ENCODE measurements at regions not wholly inside any gene's neighbourhood (a gene's known extent, or its start where the extent isn't known, plus 50 kb on each side); places are given as distances from the start of the nearest gene placed in this dataset.
A peak's percentile ranks its signal among the peaks of the same experiment; 100 is the strongest.
"Not testable (repeated sequence)": the region's sequence is repeated elsewhere in the genome, so short reads cannot be mapped to it uniquely, and the experiment has no call there.

GRCh38 chr5:126054577-126055347, 368.4 kb upstream of the GRAMD2B start:
- DNase-seq (ENCODE audit: low spot score) = no peak

- no peak for DNase-seq (ENCODE audit: low spot score)
Observed at GRCh38 chr5:126055348-126055729, 367.9 kb upstream of the GRAMD2B start.

GRCh38 chr5:126056352-126056751, 366.9 kb upstream of the GRAMD2B start:
- no peak for DNase-seq (ENCODE audit: low spot score)

GRCh38 chr5:126056851-126057622, 366.2 kb upstream of the GRAMD2B start:
- no peak for DNase-seq (ENCODE audit: low spot score)

- not testable (repeated sequence) for DNase-seq (ENCODE audit: low spot score)
Observed at GRCh38 chr5:126058392-126058791, 364.8 kb upstream of the GRAMD2B start.

- DNase-seq (ENCODE audit: low spot score) = no peak
Observed at GRCh38 chr5:126062398-126063221, 360.6 kb upstream of the GRAMD2B start.

GRCh38 chr5:126065061-126065460, 358.1 kb upstream of the GRAMD2B start:
- no peak for DNase-seq (ENCODE audit: low spot score)

GRCh38 chr5:126066836-126067235, 356.4 kb upstream of the GRAMD2B start:
- DNase-seq (ENCODE audit: low spot score) = no peak

- DNase-seq (ENCODE audit: low spot score) = no peak
Observed at GRCh38 chr5:126067404-126067803, 355.8 kb upstream of the GRAMD2B start.

- DNase-seq (ENCODE audit: low spot score) = no peak
Observed at GRCh38 chr5:126069329-126069728, 353.9 kb upstream of the GRAMD2B start.

GRCh38 chr5:126070481-126070880, 352.7 kb upstream of the GRAMD2B start:
- no peak for DNase-seq (ENCODE audit: low spot score)

- DNase-seq (ENCODE audit: low spot score) = no peak
Observed at GRCh38 chr5:126074538-126074937, 348.7 kb upstream of the GRAMD2B start.

- DNase-seq (ENCODE audit: low spot score) = no peak
Observed at GRCh38 chr5:126079266-126079665, 343.9 kb upstream of the GRAMD2B start.

GRCh38 chr5:126081209-126081608, 342.0 kb upstream of the GRAMD2B start:
- no peak for DNase-seq (ENCODE audit: low spot score)

- DNase-seq (ENCODE audit: low spot score) = no peak
Observed at GRCh38 chr5:126093041-126093440, 330.2 kb upstream of the GRAMD2B start.

GRCh38 chr5:126093718-126094117, 329.5 kb upstream of the GRAMD2B start:
- DNase-seq (ENCODE audit: low spot score) = no peak

- DNase-seq (ENCODE audit: low spot score) = no peak
Observed at GRCh38 chr5:126094991-126095390, 328.2 kb upstream of the GRAMD2B start.

- no peak for DNase-seq (ENCODE audit: low spot score)
Observed at GRCh38 chr5:126096442-126097006, 326.7 kb upstream of the GRAMD2B start.

GRCh38 chr5:126097876-126098275, 325.3 kb upstream of the GRAMD2B start:
- no peak for DNase-seq (ENCODE audit: low spot score)

GRCh38 chr5:126098330-126099017, 324.7 kb upstream of the GRAMD2B start:
- DNase-seq (ENCODE audit: low spot score) = peak; percentile 63

- DNase-seq (ENCODE audit: low spot score) = no peak
Observed at GRCh38 chr5:126099077-126099476, 324.1 kb upstream of the GRAMD2B start.

GRCh38 chr5:126100767-126101166, 322.4 kb upstream of the GRAMD2B start:
- DNase-seq (ENCODE audit: low spot score) = peak; percentile 16
